Thoracic aorta (tissue), 2 donors: ENCODE measurements at regions not wholly inside any gene's neighbourhood (a gene's known extent, or its start where the extent isn't known, plus 50 kb on each side); places are given as distances from the start of the nearest gene placed in this dataset.

ENCODE experiments used
- ATAC-seq: fragments of 150-250 bp; one replicate; pipeline ENCODE4 v1.8.0; 2017; ENCODE audit warnings: low read depth; ENCODE audit not compliant: insufficient number of reproducible peaks, low FRiP score
- DNase-seq: peaks from one replicate; pipeline ENCODE4 v3.0.0-alpha.2; 2020; ENCODE audit warnings: low spot score
- H3K27ac ChIP-seq, 2 donors: fragments of 200-600 bp; sonication (generic); 1 replicate in 1 of 2; 2 replicates in 1 of 2; pipeline ENCODE4 v1.5.1; 2016; ENCODE audit warnings: mild to moderate bottlenecking in 2 of 2, moderate library complexity in 2 of 2
- H3K27me3 ChIP-seq: fragments of 200-600 bp; sonication (generic); replicated peaks from 2 replicates; pipeline ENCODE4 v1.6.0; 2016; ENCODE audit warnings: mild to moderate bottlenecking; ENCODE audit not compliant: insufficient read depth
- H3K36me3 ChIP-seq: fragments of 200-600 bp; sonication (generic); one replicate; pipeline ENCODE4 v1.5.1; 2016
- H3K4me1 ChIP-seq, 2 donors: fragments of 200-600 bp; sonication (generic); 1 replicate in 1 of 2; 2 replicates in 1 of 2; pipeline versions ENCODE4 v1.5.1 to v1.6.0; 2016; ENCODE audit warnings: low read depth in 2 of 2, mild to moderate bottlenecking in 1 of 2; ENCODE audit not compliant: control insufficient read depth in 1 of 2
- H3K4me3 ChIP-seq: fragments of 200-600 bp; sonication (generic); 2 replicates; pipeline ENCODE4 v1.5.1; 2016; ENCODE audit warnings: mild to moderate bottlenecking
- H3K9me3 ChIP-seq: fragments of 200-600 bp; sonication (generic); 2 replicates; pipeline ENCODE4 v1.5.1; 2016
- CTCF ChIP-seq: fragments of 200-600 bp; sonication (generic); IDR thresholded peaks from one replicate; pipeline ENCODE4 v1.5.1; 2019; ENCODE audit warnings: antibody characterized with exemption

GRCh38 chr19:29271911-29272310 is 59.0 kb upstream of the UQCRFS1 start:
- no peaks in the 10 kb centered on the region for H3K9me3 ChIP-seq
- H3K36me3 ChIP-seq: no peaks in the 10 kb centered on the region
- no peak overlapping the region for H3K4me3 ChIP-seq
- DNase-seq (no peak), ATAC-seq (no peak)
- no peak for TF ChIP-seq CTCF
- no peak overlapping the region for H3K27ac ChIP-seq
- no peaks in the 10 kb centered on the region for H3K4me1 ChIP-seq
- no peaks in the 10 kb centered on the region for H3K27me3 ChIP-seq

DNA sequence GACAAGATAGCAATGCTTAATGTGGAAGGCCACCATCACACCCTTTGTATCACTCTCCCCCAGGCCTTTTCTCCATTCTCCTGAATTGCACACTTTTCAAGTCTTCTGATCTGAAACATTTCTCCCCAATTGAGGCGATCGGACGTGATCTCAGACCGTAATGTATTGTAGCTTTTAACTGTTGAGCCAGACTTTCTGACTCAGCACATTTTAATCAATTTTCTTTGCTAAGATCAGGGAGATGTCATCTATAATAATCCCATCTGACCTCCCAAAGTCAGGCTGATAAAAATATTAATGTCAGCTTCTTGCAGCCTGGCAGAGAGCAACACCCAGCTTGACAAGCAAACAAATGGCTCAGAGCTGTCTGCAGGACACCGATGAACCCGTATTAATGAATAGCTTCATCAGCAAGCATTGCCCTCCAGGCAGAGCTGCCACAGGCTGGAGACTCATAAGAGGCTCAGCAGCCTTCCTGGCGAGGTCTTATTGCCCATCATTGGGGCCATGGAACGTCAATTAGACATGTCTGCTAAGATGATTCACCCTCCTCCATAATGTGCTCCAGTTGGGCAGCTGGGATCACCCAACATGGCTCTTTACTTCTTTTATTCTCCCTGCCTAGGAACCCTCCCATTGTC is 60.2 kb upstream of the UQCRFS1 start:
- ATAC-seq (no peak), DNase-seq (no peak)
- TF ChIP-seq CTCF: no peak
- no peaks in the 10 kb centered on the region for H3K4me1 ChIP-seq
- H3K9me3 ChIP-seq: no peaks in the 10 kb centered on the region
- no peaks in the 10 kb centered on the region for H3K36me3 ChIP-seq
- no peaks in the 10 kb centered on the region for H3K27me3 ChIP-seq
- no peak overlapping the region for H3K4me3 ChIP-seq
- no peak overlapping the region for H3K27ac ChIP-seq

DNA sequence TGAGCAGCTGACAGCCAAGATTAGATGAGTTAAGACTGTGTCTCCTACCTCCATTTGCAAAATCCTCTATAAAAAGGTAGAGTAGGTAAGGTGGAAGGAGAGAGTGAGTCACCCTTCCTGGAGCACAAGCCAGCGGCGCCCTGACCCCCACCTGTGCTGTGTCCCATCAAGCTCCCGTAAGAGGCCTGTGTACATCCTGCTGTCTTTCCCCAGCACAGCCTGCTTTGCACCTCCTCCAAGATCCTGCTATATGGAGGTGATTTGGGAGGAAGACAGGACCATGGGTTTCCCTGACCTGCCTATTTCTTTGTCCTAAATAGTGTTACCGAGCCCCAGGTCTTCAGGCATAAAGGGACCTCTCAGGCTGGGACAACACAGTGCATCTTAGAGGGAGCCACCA is 62.3 kb upstream of the UQCRFS1 start:
- no peak for DNase-seq
- ATAC-seq: no peak
- H3K27me3 ChIP-seq: no peaks in the 10 kb centered on the region

DNA sequence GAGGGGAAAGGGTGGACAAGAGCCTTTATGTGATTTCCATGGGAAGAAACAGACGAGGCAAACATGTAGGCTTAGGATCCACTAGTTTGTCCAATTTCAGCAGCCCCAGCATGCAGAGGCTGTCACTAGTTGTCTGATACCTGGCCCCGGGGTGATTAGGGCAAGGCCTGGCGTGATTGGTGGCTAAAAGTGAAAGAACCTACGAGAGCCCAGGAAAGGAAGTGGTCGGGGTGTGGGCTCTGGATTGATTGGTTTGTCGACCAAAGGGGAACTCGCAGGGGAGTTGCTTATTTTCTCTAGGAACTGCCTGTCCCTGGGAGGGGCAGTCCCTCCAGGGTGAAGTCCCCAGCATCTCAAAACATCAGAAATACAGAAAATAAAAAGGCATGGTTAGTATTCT is 64.2 kb upstream of the UQCRFS1 start:
- Histone ChIP-seq H3K27me3 (no peaks in the 10 kb centered on the region), H3K27ac (no peak overlapping the region), H3K36me3 (no peaks in the 10 kb centered on the region), H3K4me1 (no peaks in the 10 kb centered on the region), H3K4me3 (no peak overlapping the region), H3K9me3 (no peaks in the 10 kb centered on the region)
- ATAC-seq (no peak), DNase-seq (no peak)
- TF ChIP-seq CTCF: no peak

More for the DNA sequence above, 62.3 kb upstream of the UQCRFS1 start:
- no peak for TF ChIP-seq CTCF
- H3K27ac ChIP-seq: no peak overlapping the region
- H3K4me1 ChIP-seq: no peaks in the 10 kb centered on the region
- H3K9me3 ChIP-seq: no peaks in the 10 kb centered on the region
- H3K4me3 ChIP-seq: no peak overlapping the region
- H3K36me3 ChIP-seq: no peaks in the 10 kb centered on the region

- no peak for DNase-seq
- Histone ChIP-seq H3K4me1 (no peaks in the 10 kb centered on the region), H3K4me3 (no peak overlapping the region), H3K36me3 (no peaks in the 10 kb centered on the region), H3K9me3 (no peaks in the 10 kb centered on the region), H3K27me3 (no peaks in the 10 kb centered on the region), H3K27ac (no peak overlapping the region)
- no peak for TF ChIP-seq CTCF
- ATAC-seq: no peak
These were observed 65.8 kb upstream of the UQCRFS1 start for GRCh38 chr19:29278716-29279115.
